B cell (primary cell): ENCODE measurements at regions not wholly inside any gene's neighbourhood (a gene's known extent, or its start where the extent isn't known, plus 50 kb on each side); places are given as distances from the start of the nearest gene placed in this dataset.

ENCODE experiments used
- ATAC-seq: fragments of 200-7000 bp; cut with Tn5 transposase; one replicate; pipeline ENCODE4 v1.10.0; 2021; ENCODE audit warnings: low read depth, mild to moderate bottlenecking, moderate number of reproducible peaks, moderate library complexity
- CTCF ChIA-PET: fragments of 350-600 bp; sonication (Branson Sonifier 250); formaldehyde crosslinking; loops from one replicate; lab custom pipeline; 2021; ENCODE audit warnings: antibody characterized with exemption, inconsistent platforms; lab: Charles Lee
- POLR2A ChIA-PET: fragments of 350-600 bp; sonication (Branson Sonifier 250); formaldehyde crosslinking; loops from one replicate; lab custom pipeline; 2021; ENCODE audit warnings: antibody characterized with exemption; lab: Charles Lee
- DNase-seq: peaks from one replicate; pipeline ENCODE4 v3.0.0; 2013
- H2AFZ ChIP-seq: 2 replicates; pipeline ENCODE4 v1.6.1; 2012; ENCODE audit warnings: mild to moderate bottlenecking, low read depth, low read length; ENCODE audit not compliant: insufficient read depth, poor library complexity, severe bottlenecking
- H3K27ac ChIP-seq, 2 donors: 1 replicate in 1 of 2; 2 replicates in 1 of 2; pipeline ENCODE4 v1.5.1; 2012 to 2013; ENCODE audit warnings: low read length in 2 of 2, mild to moderate bottlenecking in 2 of 2, moderate library complexity in 1 of 2
- H3K27me3 ChIP-seq, 4 experiments: fragments of 200-600 bp in 1 of 4; sonication (generic) in 1 of 4; replicated peaks in 1 of 4; 1 replicate in 2 of 4; 2 replicates in 2 of 4; pipeline versions ENCODE4 v1.6.1 to v1.7.0; 2013 to 2016; ENCODE audit warnings: low read length in 3 of 4, mild to moderate bottlenecking in 2 of 4, mixed read lengths in 1 of 4, moderate library complexity in 1 of 4; ENCODE audit not compliant: insufficient read depth in 4 of 4, control insufficient read depth in 3 of 4; ENCODE audit errors: control extremely low read depth in 1 of 4
- H3K36me3 ChIP-seq, 2 experiments: replicated peaks in 1 of 2; 1 replicate in 1 of 2; 2 replicates in 1 of 2; pipeline versions ENCODE4 v1.6.1 to v1.7.1; 2013; ENCODE audit warnings: low read length in 1 of 2; ENCODE audit not compliant: insufficient read depth in 2 of 2, control insufficient read depth in 1 of 2; ENCODE audit errors: control extremely low read depth in 1 of 2, extremely low read depth in 1 of 2
- H3K4me1 ChIP-seq, 2 donors: fragments of 200-600 bp in 1 of 2; sonication (generic) in 1 of 2; 1 replicate in 1 of 2; 2 replicates in 1 of 2; pipeline versions ENCODE4 v1.5.1 to v1.6.1; 2013 to 2017; ENCODE audit warnings: low read length in 2 of 2; ENCODE audit not compliant: control insufficient read depth in 2 of 2, insufficient read depth in 2 of 2
- H3K4me2 ChIP-seq: replicated peaks from 2 replicates; pipeline ENCODE3; 2012; ENCODE audit warnings: mild to moderate bottlenecking, low read depth, low read length; ENCODE audit not compliant: poor library complexity, severe bottlenecking
- H3K4me3 ChIP-seq, 5 experiments: fragments of 200-600 bp in 1 of 5; sonication (generic) in 1 of 5; 1 replicate in 3 of 5; 2 replicates in 2 of 5; pipeline versions ENCODE4 v1.5.1 to v1.7.0; 2011 to 2016; ENCODE audit warnings: low read length in 4 of 5, mild to moderate bottlenecking in 4 of 5, low read depth in 2 of 5, control low read depth in 1 of 5, moderate library complexity in 1 of 5; ENCODE audit not compliant: insufficient read depth in 1 of 5; ENCODE audit errors: control extremely low read depth in 1 of 5, extremely low read depth in 1 of 5
- H3K79me2 ChIP-seq: fragments of 200-600 bp; sonication (generic); one replicate; pipeline ENCODE4 v1.6.0; 2016; ENCODE audit warnings: low read length; ENCODE audit not compliant: control insufficient read depth, insufficient read depth
- H3K9ac ChIP-seq: fragments of 200-600 bp; sonication (generic); 2 replicates; pipeline ENCODE4 v1.6.1; 2017; ENCODE audit warnings: mild to moderate bottlenecking, low read length, moderate library complexity
- H3K9me3 ChIP-seq, 3 donors: one replicate each; pipeline versions ENCODE4 v1.6.1 to v1.7.1; 2013; ENCODE audit warnings: low read length in 2 of 3; ENCODE audit not compliant: control insufficient read depth in 2 of 3, insufficient read depth in 1 of 3; ENCODE audit errors: control extremely low read depth in 1 of 3
- H4K20me1 ChIP-seq: 2 replicates; pipeline ENCODE4 v1.6.0; 2012; ENCODE audit warnings: mild to moderate bottlenecking, low read length; ENCODE audit not compliant: insufficient read depth, control insufficient read depth, poor library complexity, severe bottlenecking
- H3K27ac Mint-ChIP-seq: one replicate; pipeline ENCODE4 v1.8.0; 2021; ENCODE audit warnings: mixed read lengths
- H3K27me3 Mint-ChIP-seq: one replicate; pipeline ENCODE4 v1.8.0; 2021; ENCODE audit warnings: mixed read lengths
- H3K4me1 Mint-ChIP-seq: one replicate; pipeline ENCODE4 v1.8.0; 2021; ENCODE audit warnings: mixed read lengths
- H3K4me3 Mint-ChIP-seq: one replicate; pipeline ENCODE4 v1.8.0; 2021; ENCODE audit warnings: mixed read lengths
- H3K9me3 Mint-ChIP-seq: one replicate; pipeline ENCODE4 v1.8.0; 2022; ENCODE audit warnings: mixed read lengths; ENCODE audit not compliant: insufficient read depth
- CTCF ChIP-seq: fragments of 200-600 bp; IDR thresholded peaks from one replicate; pipeline ENCODE4 v1.8.0; 2022; ENCODE audit warnings: antibody characterized with exemption, mild to moderate bottlenecking
- EZH2 ChIP-seq: IDR thresholded peaks from 2 replicates; pipeline ENCODE4 v1.6.1; 2012; ENCODE audit warnings: borderline replicate concordance, low read depth, mild to moderate bottlenecking, moderate library complexity, low read length; ENCODE audit not compliant: insufficient read depth, poor library complexity, severe bottlenecking
- WGBS: methylation state at CpG from one replicate; pipeline ENCODE4 v1.1.5; 2013; ENCODE audit warnings: missing lambda C conversion rate; ENCODE audit not compliant: insufficient coverage; 5-methylcytosine and 5-hydroxymethylcytosine counted together
- intact Hi-C: fragments of 100-400 bp; cut with micrococcal nuclease; formaldehyde crosslinking; loops from one replicate; pipeline ENCODE4 v1.10.0; 2022

- Histone ChIP-seq H3K4me3 (no peak overlapping the region), H3K9me3 (no peaks in the 10 kb centered on the region), H3K27ac (no peak overlapping the region), H4K20me1 (no peaks in the 10 kb centered on the region), H3K27me3 (no peaks in the 10 kb centered on the region), H3K9ac (no peak overlapping the region), H3K79me2 (no peaks in the 10 kb centered on the region), H3K4me2 (no peak overlapping the region), H2AFZ (no peak overlapping the region), H3K36me3 (no peaks in the 10 kb centered on the region), H3K4me1 (no peaks in the 10 kb centered on the region)
- H3K4me1 Mint-ChIP-seq = no peaks in the 10 kb centered on the region
- no peak overlapping the region for H3K4me3 Mint-ChIP-seq
- CTCF ChIA-PET = no interaction called here
- H3K27ac Mint-ChIP-seq = no peak overlapping the region
- POLR2A ChIA-PET = no interaction called here
- peaks cover 3% of the 10 kb centered on the region for H3K27me3 Mint-ChIP-seq
- ATAC-seq (no peak), DNase-seq (no peak)
- intact Hi-C loops = no loop called here
- WGBS = no CpG with 5 or more reads among the region's 1 CpG
- no peaks in the 10 kb centered on the region for H3K9me3 Mint-ChIP-seq
- TF ChIP-seq CTCF (no peak), EZH2 (no peak)
Observed at GRCh38 chr7:93823621-93824020, 66.9 kb downstream of the TFPI2 start.

GRCh38 chr7:93821463-93821862 lies 69.1 kb downstream of the TFPI2 start:
- H3K9me3 Mint-ChIP-seq = no peaks in the 10 kb centered on the region
- Histone ChIP-seq H4K20me1 (no peaks in the 10 kb centered on the region), H3K4me3 (no peak overlapping the region), H2AFZ (no peak overlapping the region), H3K27ac (no peak overlapping the region), H3K4me2 (no peak overlapping the region), H3K79me2 (no peaks in the 10 kb centered on the region), H3K36me3 (no peaks in the 10 kb centered on the region), H3K9me3 (no peaks in the 10 kb centered on the region), H3K27me3 (peaks cover 0 to 2% (median 0%) of the 10 kb centered on the region in 4 experiments), H3K4me1 (no peaks in the 10 kb centered on the region), H3K9ac (no peak overlapping the region)
- H3K4me3 Mint-ChIP-seq = no peak overlapping the region
- intact Hi-C loops = no loop called here
- DNase-seq = no peak
- ATAC-seq = no peak
- H3K27ac Mint-ChIP-seq = no peak overlapping the region
- H3K27me3 Mint-ChIP-seq = peaks cover 3% of the 10 kb centered on the region
- ChIA-PET CTCF (no interaction called here), POLR2A (no interaction called here)
- no CpG with 5 or more reads among the region's 1 CpG for WGBS
- no peak for TF ChIP-seq EZH2
- no peaks in the 10 kb centered on the region for H3K4me1 Mint-ChIP-seq
